Activated CD8-positive, alpha-beta memory T cell treated with anti-CD3 and anti-CD28 coated beads, Interleukin-2, amount 50 U/mL, for 24 hours (primary cell): ENCODE measurements at regions not wholly inside any gene's neighbourhood (a gene's known extent, or its start where the extent isn't known, plus 50 kb on each side); places are given as distances from the start of the nearest gene placed in this dataset.
A peak's percentile ranks its signal among the peaks of the same experiment; 100 is the strongest.

Experiments
- DNase-seq: peaks from one replicate; pipeline ENCODE4 v3.0.0-alpha.2; 2020; ENCODE audit errors: extremely low read depth

DNA sequence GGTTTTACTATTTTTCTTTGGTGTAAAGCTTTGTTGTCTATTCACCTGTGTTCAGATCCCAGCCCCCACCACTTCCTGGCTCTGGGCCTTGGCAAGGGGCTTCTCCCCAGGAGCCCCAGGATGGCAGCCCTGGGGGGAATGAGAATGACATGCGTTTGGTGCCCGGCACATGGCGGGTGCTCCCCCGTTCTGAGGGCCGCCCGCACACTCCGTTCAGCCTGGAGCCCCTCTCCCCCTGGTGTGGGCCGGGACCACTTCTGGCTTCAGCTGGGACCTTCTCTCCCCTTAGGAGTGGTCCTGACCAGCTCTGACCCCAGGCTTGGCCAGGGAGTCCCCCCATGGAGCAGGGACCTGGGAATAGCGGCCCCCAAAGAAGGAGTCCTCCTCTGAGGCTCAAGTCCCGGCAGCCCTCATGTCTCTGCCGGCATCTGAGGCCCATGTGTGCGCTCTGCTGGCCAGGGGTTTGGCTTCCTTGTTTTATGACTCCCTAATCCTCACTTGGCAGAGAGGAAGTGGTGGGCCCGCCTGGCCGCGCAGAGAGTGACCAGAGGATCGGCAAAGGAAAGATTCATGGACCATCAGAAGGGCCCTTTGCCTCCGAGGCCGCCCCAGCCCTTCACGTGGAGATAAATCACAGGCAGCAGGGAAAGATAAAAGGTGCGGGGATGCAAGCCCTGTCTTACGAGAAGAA, 57.0 kb upstream of the LMX1B start:
- no peak for DNase-seq

DNA sequence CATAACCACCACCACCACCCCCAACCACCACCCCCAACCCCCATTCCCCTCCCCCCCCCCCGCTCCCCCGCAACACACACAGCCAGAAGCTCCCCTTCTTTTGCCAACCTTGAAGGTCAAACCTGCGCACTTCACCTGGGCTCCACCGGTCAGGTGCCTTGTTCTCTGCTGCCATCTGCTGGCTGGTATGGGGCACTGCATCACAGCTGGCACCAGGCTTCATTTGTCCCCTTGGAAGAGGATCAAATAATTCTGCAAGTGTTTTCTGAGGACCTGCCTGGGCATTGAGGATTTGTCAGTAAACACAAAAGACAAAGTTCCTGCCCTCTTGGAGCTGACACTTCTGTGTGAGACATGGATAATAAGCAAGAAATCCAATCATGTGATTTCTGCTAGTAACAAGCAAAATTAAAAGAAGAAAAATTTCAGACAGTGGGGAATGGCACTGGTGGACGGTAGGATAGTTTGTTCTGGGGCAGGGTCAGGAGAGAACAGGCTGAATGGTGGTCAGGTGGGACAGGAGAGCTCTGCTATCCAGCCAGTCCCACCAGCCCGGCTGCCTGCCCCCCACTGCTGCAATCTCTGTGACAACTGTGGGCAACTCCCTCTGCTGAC, 55.6 kb upstream of the LMX1B start:
- peak; percentile 32 for DNase-seq

DNA sequence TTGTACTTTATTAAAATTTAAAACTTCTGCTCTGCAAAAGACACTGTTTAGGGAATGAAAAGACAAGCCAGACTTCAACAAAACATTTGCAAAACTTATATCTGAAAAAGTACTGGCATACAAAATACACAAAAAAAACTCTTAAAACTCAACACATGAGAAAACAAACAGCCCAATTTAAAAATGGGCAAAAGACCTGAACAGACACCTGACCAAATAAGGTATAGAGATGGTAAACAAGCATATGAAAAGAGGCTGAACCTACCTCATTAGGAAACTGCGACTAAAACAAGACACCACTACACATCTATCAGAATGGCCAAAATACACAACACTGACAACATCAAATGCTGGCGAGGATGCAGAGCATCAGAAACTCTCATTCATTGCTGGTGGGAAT, 54.4 kb upstream of the LMX1B start:
- DNase-seq, result no peak

DNA sequence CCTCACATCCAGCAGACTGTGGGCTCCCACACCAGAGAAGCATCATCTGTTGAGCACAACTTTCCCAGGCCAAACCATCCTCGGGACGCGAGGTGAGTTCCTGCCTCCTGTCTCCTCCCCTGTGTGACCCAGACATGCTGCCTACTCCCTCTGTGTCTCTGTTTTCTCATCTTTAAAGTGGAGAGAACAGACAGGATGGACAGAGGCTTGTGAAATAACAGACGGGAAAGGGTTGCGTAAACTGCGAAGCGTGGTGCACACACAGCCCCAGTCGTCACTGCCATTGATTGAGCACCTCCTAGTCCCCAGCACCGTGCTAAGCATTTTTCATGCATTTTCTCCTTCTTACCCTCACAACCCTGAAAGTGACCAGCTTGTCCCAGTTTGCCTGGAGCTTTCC, 52.1 kb upstream of the LMX1B start:
- no peak for DNase-seq

DNA sequence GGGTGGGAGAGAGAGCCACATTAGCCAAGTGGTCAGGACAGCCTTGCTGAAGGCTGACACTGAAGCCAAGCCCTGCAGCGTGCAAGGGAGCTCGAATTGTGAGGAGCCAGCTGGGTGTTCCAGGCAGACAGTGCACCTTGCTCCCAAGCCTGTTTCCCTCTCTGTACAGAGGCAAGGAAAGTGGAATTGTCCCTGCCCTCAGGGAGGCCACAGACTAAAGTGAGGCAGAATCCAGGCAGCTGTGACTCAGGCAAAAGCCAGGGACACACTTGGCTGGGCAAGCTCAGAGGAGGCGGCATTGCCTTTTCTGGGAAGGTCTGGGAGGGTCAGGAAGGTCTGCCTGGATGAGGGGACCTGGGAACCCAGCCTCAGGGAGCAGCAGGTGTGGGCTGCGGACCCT, 50.2 kb upstream of the LMX1B start:
- no peak for DNase-seq
